ENCODE measurements at regions not wholly inside any gene's neighbourhood (a gene's known extent, or its start where the extent isn't known, plus 50 kb on each side); places are given as distances from the start of the nearest gene placed in this dataset.

DNA sequence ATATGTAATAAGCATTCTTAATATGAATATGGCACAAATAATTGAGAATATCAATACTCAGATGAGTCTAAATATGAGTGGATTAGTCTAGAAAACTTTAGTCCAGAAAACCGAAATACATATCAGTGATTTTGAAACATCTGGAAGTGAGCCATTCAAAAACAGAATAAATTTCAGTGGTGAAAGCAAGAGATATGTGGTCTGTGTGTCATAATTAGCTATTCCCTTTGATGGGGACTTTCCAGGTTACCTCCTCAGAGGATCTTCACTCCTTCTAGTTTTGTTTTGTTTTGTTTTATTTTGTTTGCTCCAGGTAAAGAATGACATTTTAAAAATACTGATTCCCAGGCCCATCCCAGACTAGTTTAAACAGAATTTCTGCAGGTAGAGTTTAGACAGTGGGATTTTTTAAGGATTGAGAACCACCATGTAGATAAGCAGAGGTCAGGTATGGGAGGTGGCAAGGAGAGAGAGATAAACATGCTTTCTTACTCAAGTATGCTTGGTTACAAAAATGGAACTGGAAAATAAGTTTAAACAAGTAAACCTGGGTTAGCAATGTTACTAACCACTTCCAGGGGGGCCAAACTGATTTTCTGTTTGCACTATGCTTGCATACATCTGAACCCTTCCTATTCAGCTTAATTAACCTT is 70.7 kb downstream of the NABP1 start:
- Histone ChIP-seq H3K4me3 (no peak overlapping the region), H3K36me3 (no peaks in the 10 kb centered on the region), H3K27me3 (no peaks in the 10 kb centered on the region), H3K4me1 (peaks cover 0 to 4% (median 0%) of the 10 kb centered on the region in 12 donors), H3K27ac (no peak overlapping the region), H3K9me3 (no peaks in the 10 kb centered on the region)
- 44 to 64% (median 60%) methylated on average over 1 of the region's 1 CpG for WGBS, 4 donors
- ATAC-seq (no peak), DNase-seq (no peak)
- intact Hi-C loops (cut with DNase I) = no loop called here
- TF ChIP-seq, protein P1, sequence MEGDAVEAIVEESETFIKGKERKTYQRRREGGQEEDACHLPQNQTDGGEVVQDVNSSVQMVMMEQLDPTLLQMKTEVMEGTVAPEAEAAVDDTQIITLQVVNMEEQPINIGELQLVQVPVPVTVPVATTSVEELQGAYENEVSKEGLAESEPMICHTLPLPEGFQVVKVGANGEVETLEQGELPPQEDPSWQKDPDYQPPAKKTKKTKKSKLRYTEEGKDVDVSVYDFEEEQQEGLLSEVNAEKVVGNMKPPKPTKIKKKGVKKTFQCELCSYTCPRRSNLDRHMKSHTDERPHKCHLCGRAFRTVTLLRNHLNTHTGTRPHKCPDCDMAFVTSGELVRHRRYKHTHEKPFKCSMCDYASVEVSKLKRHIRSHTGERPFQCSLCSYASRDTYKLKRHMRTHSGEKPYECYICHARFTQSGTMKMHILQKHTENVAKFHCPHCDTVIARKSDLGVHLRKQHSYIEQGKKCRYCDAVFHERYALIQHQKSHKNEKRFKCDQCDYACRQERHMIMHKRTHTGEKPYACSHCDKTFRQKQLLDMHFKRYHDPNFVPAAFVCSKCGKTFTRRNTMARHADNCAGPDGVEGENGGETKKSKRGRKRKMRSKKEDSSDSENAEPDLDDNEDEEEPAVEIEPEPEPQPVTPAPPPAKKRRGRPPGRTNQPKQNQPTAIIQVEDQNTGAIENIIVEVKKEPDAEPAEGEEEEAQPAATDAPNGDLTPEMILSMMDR (IDR thresholded peaks at IDR 0.05) = no peak
- TF ChIP-seq POLR2A (IDR thresholded peaks at IDR 0.05) = no peak

DNA sequence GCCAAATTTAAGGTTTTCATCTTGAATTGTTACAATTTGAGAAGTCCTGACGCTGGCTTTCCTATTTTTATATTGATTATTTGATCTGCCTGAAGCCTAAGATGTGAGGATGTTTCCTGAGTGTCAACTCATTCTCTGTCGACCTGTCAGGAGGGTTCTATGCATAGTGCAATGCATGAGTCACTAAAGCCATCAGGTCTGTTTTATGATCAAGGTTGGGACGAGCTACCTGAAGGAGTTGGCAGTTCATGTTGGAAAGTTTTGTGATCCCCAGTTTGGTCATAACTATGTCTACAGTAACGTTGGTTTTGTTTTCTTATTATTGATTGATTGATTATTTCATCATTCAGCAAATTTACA is 71.2 kb downstream of the NABP1 start:
- TF ChIP-seq, protein P1 (IDR thresholded peaks at IDR 0.05) = no peak
- no peak for TF ChIP-seq POLR2A (IDR thresholded peaks at IDR 0.05)
- Histone ChIP-seq H3K27me3 (no peaks in the 10 kb centered on the region), H3K9me3 (no peaks in the 10 kb centered on the region), H3K36me3 (no peaks in the 10 kb centered on the region), H3K4me1 (peaks cover 0 to 4% (median 0%) of the 10 kb centered on the region in 12 donors), H3K27ac (no peak overlapping the region), H3K4me3 (no peak overlapping the region)
- intact Hi-C loops (cut with DNase I) = no loop called here
- no peak for ATAC-seq
- WGBS, 4 donors = 68 to 82% (median 77%) methylated on average over 4 of the region's 4 CpGs
- no peak for DNase-seq

DNA sequence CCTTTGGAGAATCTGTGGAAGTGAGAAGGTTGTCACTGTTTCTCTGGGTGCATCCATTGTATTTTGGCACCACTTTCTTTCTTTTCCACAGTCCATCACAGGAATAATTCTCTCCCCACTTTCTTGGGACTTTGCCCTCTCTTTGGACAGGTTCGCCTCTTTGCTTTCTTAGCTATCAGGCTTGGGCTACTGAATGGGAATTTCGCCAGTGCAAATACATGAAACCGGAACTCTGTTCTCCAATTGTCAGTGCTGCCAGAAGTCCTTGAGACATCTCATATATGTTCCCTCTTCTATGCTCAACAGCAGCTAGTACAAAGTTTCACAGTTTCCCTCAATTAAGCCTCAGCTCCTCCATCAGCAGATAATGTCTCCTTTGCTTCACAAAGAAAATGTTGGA is 76.2 kb downstream of the NABP1 start:
- 76 to 86% (median 81%) methylated on average over 3 of the region's 3 CpGs for WGBS, 4 donors
- intact Hi-C loops (cut with DNase I) = no loop called here
- TF ChIP-seq, protein P1 (IDR thresholded peaks at IDR 0.05) = no peak
- TF ChIP-seq POLR2A (IDR thresholded peaks at IDR 0.05) = no peak

DNA sequence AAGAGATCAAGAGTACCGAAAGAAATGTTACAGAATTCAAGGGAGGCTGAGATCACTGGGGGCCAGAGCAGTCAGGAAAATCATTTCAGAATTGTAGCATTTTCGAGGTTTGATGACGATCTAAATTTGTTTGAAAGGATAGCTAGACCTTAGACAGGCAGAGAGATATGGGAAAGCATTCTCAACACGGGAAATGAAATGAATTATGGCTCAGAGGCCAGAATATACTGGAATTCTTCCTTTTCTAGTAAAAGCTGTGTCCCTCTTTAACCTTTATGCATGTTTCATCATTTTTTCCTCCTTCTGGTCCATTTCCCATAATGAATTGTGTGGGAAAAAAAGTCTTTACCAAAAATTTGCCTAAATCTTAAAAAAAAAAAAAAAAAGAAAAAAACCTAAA is 78.8 kb downstream of the NABP1 start:
- 68 to 82% (median 77%) methylated on average over 4 of the region's 4 CpGs for WGBS, 4 donors
- Histone ChIP-seq H3K4me3 (no peak overlapping the region), H3K36me3 (no peaks in the 10 kb centered on the region), H3K4me1 (no peaks in the 10 kb centered on the region), H3K9me3 (no peaks in the 10 kb centered on the region), H3K27ac (no peak overlapping the region), H3K27me3 (peaks cover 0 to 5% (median 0%) of the 10 kb centered on the region in 9 donors)
- no peak for DNase-seq
- no peak for TF ChIP-seq POLR2A (IDR thresholded peaks at IDR 0.05)
- intact Hi-C loops (cut with DNase I) = no loop called here
- no peak for ATAC-seq

More for the DNA sequence above, 76.2 kb downstream of the NABP1 start:
- no peaks in the 10 kb centered on the region for H3K9me3 ChIP-seq
- H3K27ac ChIP-seq = no peak overlapping the region
- no peak overlapping the region for H3K4me3 ChIP-seq
- DNase-seq (no peak), ATAC-seq (no peak)
- no peaks in the 10 kb centered on the region for H3K4me1 ChIP-seq
- no peaks in the 10 kb centered on the region for H3K36me3 ChIP-seq
- H3K27me3 ChIP-seq = peaks cover 0 to 5% (median 0%) of the 10 kb centered on the region in 9 donors

DNA sequence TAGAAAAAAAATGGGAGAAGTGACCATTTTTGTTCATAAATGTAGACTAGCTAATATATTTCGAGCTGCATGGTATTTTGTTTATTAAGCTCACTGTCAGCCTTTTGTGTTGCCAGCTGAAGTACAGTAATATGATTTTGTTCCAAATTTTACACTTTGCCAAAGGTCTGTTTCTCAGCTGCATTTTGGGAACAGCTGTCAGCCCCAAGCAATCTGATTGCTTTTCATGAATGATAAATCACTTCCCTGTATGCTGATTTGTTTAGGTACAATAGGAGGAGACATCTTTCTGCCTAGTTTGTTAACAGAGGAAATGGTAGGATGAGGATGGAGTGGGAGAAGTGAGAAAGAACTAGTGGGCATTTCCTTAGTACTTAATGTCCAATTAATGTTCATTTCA is 79.3 kb downstream of the NABP1 start:
- Histone ChIP-seq H3K9me3 (no peaks in the 10 kb centered on the region), H3K4me3 (no peak overlapping the region), H3K27ac (no peak overlapping the region), H3K27me3 (peaks cover 0 to 5% (median 0%) of the 10 kb centered on the region in 9 donors), H3K4me1 (no peaks in the 10 kb centered on the region), H3K36me3 (no peaks in the 10 kb centered on the region)
- no peak for TF ChIP-seq POLR2A (IDR thresholded peaks at IDR 0.05)
- TF ChIP-seq, protein P1 (IDR thresholded peaks at IDR 0.05) = no peak
- intact Hi-C loops (cut with DNase I) = no loop called here
- DNase-seq = no peak
- 58 to 75% (median 65%) methylated on average over 1 of the region's 1 CpG for WGBS, 4 donors
- ATAC-seq = no peak
